GM23338 (cell line): ENCODE measurements at regions not wholly inside any gene's neighbourhood (a gene's known extent, or its start where the extent isn't known, plus 50 kb on each side); places are given as distances from the start of the nearest gene placed in this dataset.

Source experiments
- ATAC-seq: fragments of 200-7000 bp; cut with Tn5 transposase; 3 replicates; pipeline ENCODE4 v1.9.1; 2020
- DNase-seq: peaks from one replicate; pipeline ENCODE4 v3.0.0-alpha.2; 2015; ENCODE audit warnings: low spot score
- H2AFZ ChIP-seq: fragments of 200-600 bp; sonication (generic); 2 replicates; pipeline ENCODE4 v1.8.0; 2016; ENCODE audit warnings: antibody characterized with exemption, mild to moderate bottlenecking, moderate library complexity
- H3F3A ChIP-seq: fragments of 200-600 bp; sonication (generic); replicated peaks from 2 replicates; pipeline ENCODE4 v1.8.0; 2017; ENCODE audit warnings: antibody characterized with exemption, mixed run types, low read depth
- H3K27ac ChIP-seq: fragments of 200-600 bp; sonication (generic); 2 replicates; pipeline ENCODE4 v1.6.1; 2016; ENCODE audit warnings: low read depth
- H3K27me3 ChIP-seq: fragments of 200-600 bp; sonication (generic); 2 replicates; pipeline ENCODE4 v1.8.0; 2016; ENCODE audit warnings: mild to moderate bottlenecking, mixed run types, moderate library complexity; ENCODE audit not compliant: insufficient read depth
- H3K36me3 ChIP-seq: fragments of 200-600 bp; sonication (generic); 2 replicates; pipeline ENCODE4 v1.8.0; 2016; ENCODE audit warnings: mild to moderate bottlenecking; ENCODE audit not compliant: insufficient read depth
- H3K4me1 ChIP-seq: fragments of 200-600 bp; sonication (generic); 2 replicates; pipeline ENCODE4 v1.8.0; 2016; ENCODE audit warnings: mild to moderate bottlenecking, moderate library complexity; ENCODE audit not compliant: insufficient read depth
- H3K4me2 ChIP-seq: fragments of 200-600 bp; sonication (generic); 2 replicates; pipeline ENCODE4 v1.7.1; 2017; ENCODE audit warnings: mixed run types
- H3K4me3 ChIP-seq: fragments of 200-600 bp; sonication (generic); 2 replicates; pipeline ENCODE4 v1.6.1; 2016; ENCODE audit warnings: mixed run types
- H3K79me2 ChIP-seq: fragments of 200-600 bp; sonication (generic); replicated peaks from 2 replicates; pipeline ENCODE4 v1.8.0; 2017; ENCODE audit warnings: mild to moderate bottlenecking; ENCODE audit not compliant: insufficient read depth
- H3K9me2 ChIP-seq: fragments of 200-600 bp; sonication (generic); 2 replicates; pipeline ENCODE4 v1.8.0; 2017; ENCODE audit not compliant: insufficient read depth
- H4K20me1 ChIP-seq: fragments of 200-600 bp; sonication (generic); replicated peaks from 2 replicates; pipeline ENCODE4 v1.8.0; 2017; ENCODE audit warnings: mild to moderate bottlenecking; ENCODE audit not compliant: insufficient read depth
- H3K27ac Mint-ChIP-seq: 2 replicates; pipeline ENCODE4 v1.8.0; 2020; ENCODE audit warnings: inconsistent platforms, mild to moderate bottlenecking, moderate library complexity, mixed read lengths
- H3K27me3 Mint-ChIP-seq: 3 replicates; pipeline ENCODE4 v1.8.0; 2022; ENCODE audit warnings: low read depth, mild to moderate bottlenecking, moderate library complexity, mixed read lengths, inconsistent platforms; ENCODE audit not compliant: insufficient read depth, poor library complexity
- H3K36me3 Mint-ChIP-seq: 3 replicates; pipeline ENCODE4 v1.8.0; 2021; ENCODE audit warnings: low read depth, mild to moderate bottlenecking, inconsistent platforms, moderate library complexity, mixed read lengths
- H3K4me1 Mint-ChIP-seq: 3 replicates; pipeline ENCODE4 v1.8.0; 2020; ENCODE audit warnings: mild to moderate bottlenecking, inconsistent platforms, mixed read lengths
- H3K4me3 Mint-ChIP-seq: 3 replicates; pipeline ENCODE4 v1.8.0; 2021; ENCODE audit warnings: moderate library complexity, mild to moderate bottlenecking, inconsistent platforms, mixed read lengths
- H3K9me3 Mint-ChIP-seq: 3 replicates; pipeline ENCODE4 v1.8.0; 2020; ENCODE audit warnings: moderate library complexity, mild to moderate bottlenecking, inconsistent platforms, mixed read lengths
- CREB1 ChIP-seq: fragments of 250-450 bp; sonication (Bioruptor Pico); IDR thresholded peaks from 2 replicates; pipeline ENCODE4 v1.5.0; 2020; ENCODE audit warnings: low read depth, mild to moderate bottlenecking, moderate library complexity
- ETS1 ChIP-seq: IDR thresholded peaks from 2 replicates; pipeline ENCODE4 v1.6.1; 2016; ENCODE audit warnings: antibody characterized with exemption
- EZH2 ChIP-seq: fragments of 200-600 bp; sonication (generic); IDR thresholded peaks from one replicate; pipeline ENCODE4 v1.8.0; 2017; ENCODE audit warnings: antibody characterized with exemption, mild to moderate bottlenecking, low read depth; ENCODE audit not compliant: unreplicated experiment
- EZH2phosphoT487 ChIP-seq: fragments of 200-600 bp; sonication (generic); IDR thresholded peaks from one replicate; pipeline ENCODE4 v1.8.1; 2018; ENCODE audit warnings: antibody characterized with exemption; ENCODE audit not compliant: unreplicated experiment
- NANOG ChIP-seq: IDR thresholded peaks from 2 replicates; pipeline ENCODE4 v1.6.1; 2016; ENCODE audit warnings: antibody characterized with exemption, borderline replicate concordance
- POLR2AphosphoS5 ChIP-seq: IDR thresholded peaks from 2 replicates; pipeline ENCODE4 v1.6.1; 2016; ENCODE audit warnings: antibody characterized with exemption, low read depth
- STAT1 ChIP-seq: IDR thresholded peaks from one replicate; pipeline ENCODE4 v1.6.1; 2016; ENCODE audit warnings: antibody characterized with exemption; ENCODE audit not compliant: unreplicated experiment
- ZNF114 ChIP-seq: fragments of 250-450 bp; sonication (Bioruptor Pico); IDR thresholded peaks from 2 replicates; pipeline ENCODE4 v1.5.0; 2020; ENCODE audit warnings: mild to moderate bottlenecking, moderate library complexity
- ZNF462 ChIP-seq: fragments of 250-450 bp; sonication (Bioruptor Pico); IDR thresholded peaks from 2 replicates; pipeline ENCODE4 v1.5.0; 2020; ENCODE audit warnings: mild to moderate bottlenecking, moderate library complexity
- TF ChIP-seq, protein P1 (sequence below), 2 experiments: fragments of 200-600 bp in 1 of 2; sonication (generic) in 1 of 2; conservative IDR thresholded peaks; 2 replicates each; pipeline versions ENCODE4 v1.5.1 to v1.6.1; 2016 to 2017; ENCODE audit warnings: antibody characterized with exemption in 2 of 2, low read depth in 2 of 2, mild to moderate bottlenecking in 2 of 2, moderate library complexity in 1 of 2
- TF ChIP-seq, protein P2 (sequence below): IDR thresholded peaks from one replicate; pipeline ENCODE4 v1.6.1; 2018; ENCODE audit warnings: antibody characterized with exemption; ENCODE audit not compliant: unreplicated experiment

- H3K9me3 Mint-ChIP-seq: no peaks in the 10 kb centered on the region; the same call in 2 of the 3 replicates
- no peaks in the 10 kb centered on the region for H3K36me3 Mint-ChIP-seq
- H3K4me1 ChIP-seq: no peaks in the 10 kb centered on the region
- H3K4me3 Mint-ChIP-seq: no peak overlapping the region
- no peaks in the 10 kb centered on the region for H4K20me1 ChIP-seq
- no peak overlapping the region for H3K27ac ChIP-seq
- no peaks in the 10 kb centered on the region for H3K27me3 Mint-ChIP-seq
- H3K4me2 ChIP-seq: no peak overlapping the region
- no peak overlapping the region for H2AFZ ChIP-seq
- no peak overlapping the region for H3K27ac Mint-ChIP-seq
- no peaks in the 10 kb centered on the region for H3K4me1 Mint-ChIP-seq
- no peaks in the 10 kb centered on the region for H3K9me2 ChIP-seq
- no peak overlapping the region for H3K4me3 ChIP-seq
- TF ChIP-seq ZNF462 (CRISPR knock-in tag) (no peak), ZNF114 (CRISPR knock-in tag) (no peak), NANOG (no peak), EZH2 (no peak)
- TF ChIP-seq, protein P1, sequence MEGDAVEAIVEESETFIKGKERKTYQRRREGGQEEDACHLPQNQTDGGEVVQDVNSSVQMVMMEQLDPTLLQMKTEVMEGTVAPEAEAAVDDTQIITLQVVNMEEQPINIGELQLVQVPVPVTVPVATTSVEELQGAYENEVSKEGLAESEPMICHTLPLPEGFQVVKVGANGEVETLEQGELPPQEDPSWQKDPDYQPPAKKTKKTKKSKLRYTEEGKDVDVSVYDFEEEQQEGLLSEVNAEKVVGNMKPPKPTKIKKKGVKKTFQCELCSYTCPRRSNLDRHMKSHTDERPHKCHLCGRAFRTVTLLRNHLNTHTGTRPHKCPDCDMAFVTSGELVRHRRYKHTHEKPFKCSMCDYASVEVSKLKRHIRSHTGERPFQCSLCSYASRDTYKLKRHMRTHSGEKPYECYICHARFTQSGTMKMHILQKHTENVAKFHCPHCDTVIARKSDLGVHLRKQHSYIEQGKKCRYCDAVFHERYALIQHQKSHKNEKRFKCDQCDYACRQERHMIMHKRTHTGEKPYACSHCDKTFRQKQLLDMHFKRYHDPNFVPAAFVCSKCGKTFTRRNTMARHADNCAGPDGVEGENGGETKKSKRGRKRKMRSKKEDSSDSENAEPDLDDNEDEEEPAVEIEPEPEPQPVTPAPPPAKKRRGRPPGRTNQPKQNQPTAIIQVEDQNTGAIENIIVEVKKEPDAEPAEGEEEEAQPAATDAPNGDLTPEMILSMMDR (conservative IDR thresholded peaks at IDR 0.05; ENCODE audit: low read depth in 2 of 2): no peak
- no peak for ATAC-seq
- no peaks in the 10 kb centered on the region for H3K27me3 ChIP-seq
- no peaks in the 10 kb centered on the region for H3K36me3 ChIP-seq
- H3F3A ChIP-seq: no peaks in the 10 kb centered on the region
- no peak for DNase-seq
- H3K79me2 ChIP-seq: no peaks in the 10 kb centered on the region
Observed at GRCh38 chr10:44714451-44714850, 196.7 kb upstream of the TMEM72 start.

- Histone ChIP-seq H3K79me2 (no peaks in the 10 kb centered on the region), H3F3A (no peaks in the 10 kb centered on the region), H3K4me3 (no peak overlapping the region), H3K27ac (no peak overlapping the region), H4K20me1 (no peaks in the 10 kb centered on the region), H3K4me1 (no peaks in the 10 kb centered on the region), H3K36me3 (no peaks in the 10 kb centered on the region), H3K9me2 (no peaks in the 10 kb centered on the region), H2AFZ (no peak overlapping the region), H3K27me3 (no peaks in the 10 kb centered on the region), H3K4me2 (no peak overlapping the region)
- no peak for DNase-seq
- H3K27me3 Mint-ChIP-seq: no peaks in the 10 kb centered on the region
- H3K4me1 Mint-ChIP-seq: no peaks in the 10 kb centered on the region
- H3K27ac Mint-ChIP-seq: no peak overlapping the region
- ATAC-seq: no peak
- no peaks in the 10 kb centered on the region; the same call in 2 of the 3 replicates for H3K9me3 Mint-ChIP-seq
- H3K4me3 Mint-ChIP-seq: no peak overlapping the region
- H3K36me3 Mint-ChIP-seq: no peaks in the 10 kb centered on the region
- TF ChIP-seq, protein P2, sequence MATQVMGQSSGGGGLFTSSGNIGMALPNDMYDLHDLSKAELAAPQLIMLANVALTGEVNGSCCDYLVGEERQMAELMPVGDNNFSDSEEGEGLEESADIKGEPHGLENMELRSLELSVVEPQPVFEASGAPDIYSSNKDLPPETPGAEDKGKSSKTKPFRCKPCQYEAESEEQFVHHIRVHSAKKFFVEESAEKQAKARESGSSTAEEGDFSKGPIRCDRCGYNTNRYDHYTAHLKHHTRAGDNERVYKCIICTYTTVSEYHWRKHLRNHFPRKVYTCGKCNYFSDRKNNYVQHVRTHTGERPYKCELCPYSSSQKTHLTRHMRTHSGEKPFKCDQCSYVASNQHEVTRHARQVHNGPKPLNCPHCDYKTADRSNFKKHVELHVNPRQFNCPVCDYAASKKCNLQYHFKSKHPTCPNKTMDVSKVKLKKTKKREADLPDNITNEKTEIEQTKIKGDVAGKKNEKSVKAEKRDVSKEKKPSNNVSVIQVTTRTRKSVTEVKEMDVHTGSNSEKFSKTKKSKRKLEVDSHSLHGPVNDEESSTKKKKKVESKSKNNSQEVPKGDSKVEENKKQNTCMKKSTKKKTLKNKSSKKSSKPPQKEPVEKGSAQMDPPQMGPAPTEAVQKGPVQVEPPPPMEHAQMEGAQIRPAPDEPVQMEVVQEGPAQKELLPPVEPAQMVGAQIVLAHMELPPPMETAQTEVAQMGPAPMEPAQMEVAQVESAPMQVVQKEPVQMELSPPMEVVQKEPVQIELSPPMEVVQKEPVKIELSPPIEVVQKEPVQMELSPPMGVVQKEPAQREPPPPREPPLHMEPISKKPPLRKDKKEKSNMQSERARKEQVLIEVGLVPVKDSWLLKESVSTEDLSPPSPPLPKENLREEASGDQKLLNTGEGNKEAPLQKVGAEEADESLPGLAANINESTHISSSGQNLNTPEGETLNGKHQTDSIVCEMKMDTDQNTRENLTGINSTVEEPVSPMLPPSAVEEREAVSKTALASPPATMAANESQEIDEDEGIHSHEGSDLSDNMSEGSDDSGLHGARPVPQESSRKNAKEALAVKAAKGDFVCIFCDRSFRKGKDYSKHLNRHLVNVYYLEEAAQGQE: no peak
- no peak for TF ChIP-seq ETS1
- TF ChIP-seq EZH2phosphoT487: no peak
- TF ChIP-seq STAT1: no peak
- TF ChIP-seq POLR2AphosphoS5: no peak
- no peak for TF ChIP-seq NANOG
- no peak for TF ChIP-seq CREB1 (CRISPR knock-in tag)
Observed at GRCh38 chr10:44715136-44715535, 196.0 kb upstream of the TMEM72 start.
